Brain pericyte (primary cell): ENCODE measurements at regions not wholly inside any gene's neighbourhood (a gene's known extent, or its start where the extent isn't known, plus 50 kb on each side); places are given as distances from the start of the nearest gene placed in this dataset.

ENCODE experiments used
- DNase-seq: peaks from one replicate; pipeline ENCODE4 v3.0.0-alpha.2; 2012; ENCODE audit warnings: low read depth, low spot score

GRCh38 chr3:132236701-132237651, 80.2 kb upstream of the ACP3 start:
- DNase-seq: no peak

GRCh38 chr3:132237652-132238032, 79.6 kb upstream of the ACP3 start:
- DNase-seq: no peak

DNA sequence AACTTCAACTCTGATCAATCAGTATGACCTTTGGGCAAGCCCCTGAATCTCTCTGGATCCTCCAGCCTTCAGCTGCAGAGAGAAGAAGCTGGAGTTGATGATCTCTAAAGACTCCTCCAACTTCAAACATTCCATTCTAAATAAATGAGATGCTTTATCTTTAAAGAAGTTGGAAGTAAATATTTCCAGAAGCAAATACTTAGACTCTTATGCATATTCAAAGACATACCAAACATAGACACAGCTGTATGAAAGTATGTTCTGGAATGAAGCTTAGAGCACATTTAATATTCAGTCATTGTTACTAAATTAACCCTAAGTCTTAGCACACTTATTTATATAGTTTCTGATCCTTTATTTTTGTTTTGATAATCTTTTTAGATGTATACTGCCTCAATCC, 77.6 kb upstream of the ACP3 start:
- no peak for DNase-seq

DNA sequence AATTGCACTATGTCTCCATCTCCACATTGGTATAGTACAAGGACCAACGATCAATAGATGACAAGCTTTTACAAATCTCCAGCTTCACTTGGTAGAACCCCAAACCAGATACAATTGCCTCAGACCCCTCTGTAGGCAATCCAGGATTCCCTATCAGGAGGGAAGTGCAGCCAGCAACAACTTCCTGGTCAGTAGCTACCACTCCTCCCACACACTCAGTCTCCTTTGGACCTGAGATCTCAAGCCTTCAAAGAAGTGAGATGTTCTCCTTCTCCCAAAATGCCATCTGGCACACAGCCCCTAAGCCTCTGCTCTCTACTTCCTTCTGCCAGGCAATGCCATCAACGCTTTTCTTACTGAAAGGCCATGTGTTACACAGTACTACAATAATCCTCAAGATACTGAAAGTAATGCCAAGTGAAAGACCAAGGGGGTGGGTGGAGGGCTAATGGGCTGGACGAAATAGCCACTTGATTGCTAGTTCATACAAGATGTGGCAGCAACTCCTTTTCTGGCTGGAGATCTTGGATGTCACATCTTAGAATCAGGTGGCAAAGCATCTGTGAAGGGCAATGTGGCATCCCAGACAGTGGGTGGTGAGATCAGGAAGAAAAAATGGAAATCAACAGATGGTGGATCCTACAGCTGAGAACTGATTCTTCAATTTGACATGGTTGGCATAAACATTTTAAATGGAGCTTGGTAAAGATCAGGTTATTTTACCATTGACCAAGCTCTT, 75.3 kb upstream of the ACP3 start:
- no peak for DNase-seq

DNA sequence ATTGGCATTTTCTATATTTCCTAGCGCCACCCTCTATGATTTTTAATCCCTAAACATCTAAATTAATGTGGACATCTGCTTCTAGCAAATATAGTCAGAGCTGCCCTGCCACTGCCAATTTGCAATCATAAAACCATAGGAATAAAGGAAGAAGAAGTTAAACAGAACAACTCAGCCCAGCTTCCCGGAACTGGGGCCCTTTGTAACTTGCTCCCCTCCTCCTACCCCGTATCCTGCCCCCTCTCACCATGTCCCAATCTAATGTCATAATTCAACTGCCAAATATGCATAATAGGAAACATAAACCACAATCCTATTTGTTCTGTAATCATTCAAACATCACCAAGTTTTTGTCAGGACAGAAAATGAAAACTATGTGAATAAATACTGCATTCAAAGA, 74.4 kb upstream of the ACP3 start:
- DNase-seq: no peak

GRCh38 chr3:132245552-132246142, 71.6 kb upstream of the ACP3 start:
- DNase-seq: no peak

- DNase-seq: no peak
These were observed 71.0 kb upstream of the ACP3 start for GRCh38 chr3:132246212-132246611.

DNA sequence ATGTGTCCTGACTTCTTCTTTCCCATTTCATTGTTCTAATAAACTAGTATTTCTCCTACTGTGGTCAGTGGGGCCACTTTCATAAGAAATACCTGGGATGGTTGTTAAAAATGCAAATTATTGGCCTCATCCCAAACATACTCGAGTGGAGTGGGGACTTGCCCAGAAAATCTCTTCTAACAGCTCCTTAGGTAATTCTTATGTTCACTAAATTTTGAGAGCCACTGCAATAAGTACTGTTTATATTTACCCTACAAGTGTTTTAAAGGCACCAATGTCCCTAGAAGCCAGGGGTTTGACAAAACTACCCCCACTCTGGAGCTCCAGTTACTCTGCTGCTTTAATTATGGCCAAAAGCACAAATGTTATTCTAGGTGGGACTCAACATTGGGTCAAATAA, 70.0 kb upstream of the ACP3 start:
- no peak for DNase-seq

DNA sequence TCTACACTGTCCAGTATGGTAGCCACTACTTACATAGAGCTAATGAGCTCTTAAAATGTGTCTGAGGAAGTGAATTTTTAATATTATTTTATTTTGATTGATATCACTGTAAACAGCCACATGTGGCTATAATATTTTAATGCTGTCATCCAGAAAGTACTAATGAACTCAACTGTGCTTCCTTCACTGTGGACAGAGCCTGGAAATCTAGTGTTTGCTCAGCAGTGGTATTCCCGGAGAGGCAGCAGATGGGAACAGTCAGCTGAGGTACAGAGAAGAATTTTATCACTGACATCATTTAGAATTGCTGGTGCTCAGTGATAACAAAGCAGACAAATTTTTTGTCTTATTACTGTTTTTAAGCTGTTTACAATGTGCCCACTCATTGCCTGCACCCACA, 68.7 kb upstream of the ACP3 start:
- DNase-seq: no peak

DNA sequence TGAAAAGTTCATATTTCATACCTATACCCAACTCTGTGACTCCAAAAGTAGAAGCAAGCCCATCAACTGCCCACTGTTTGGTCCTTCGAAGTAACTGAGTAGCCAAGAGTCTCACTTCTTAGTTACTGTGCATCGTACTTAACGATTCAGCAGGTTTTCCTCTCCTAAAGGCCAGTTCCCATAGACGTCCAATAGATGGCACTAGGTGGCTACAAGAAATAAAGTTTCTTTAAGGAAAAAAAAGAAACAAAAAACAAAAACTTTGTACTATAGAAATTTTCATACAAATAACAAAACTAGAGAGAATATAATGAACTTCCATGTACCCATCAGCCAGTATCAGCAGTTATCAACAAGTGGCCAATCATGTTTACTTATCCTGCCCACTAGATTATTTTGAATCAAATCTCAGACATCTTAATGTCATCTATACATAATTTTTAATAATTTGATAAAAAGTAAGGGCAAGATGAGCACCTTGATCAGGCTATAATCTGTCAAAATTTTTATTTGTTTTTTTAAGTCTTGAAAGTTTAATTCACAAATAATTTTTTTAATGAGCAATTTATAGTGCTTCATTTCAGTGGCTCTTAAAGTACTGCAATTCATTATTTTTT, 63.8 kb upstream of the ACP3 start:
- peak; percentile 17 for DNase-seq

GRCh38 chr3:132254076-132254755, 63.0 kb upstream of the ACP3 start:
- no peak for DNase-seq

GRCh38 chr3:132255041-132255745, 62.0 kb upstream of the ACP3 start:
- DNase-seq: no peak

DNA sequence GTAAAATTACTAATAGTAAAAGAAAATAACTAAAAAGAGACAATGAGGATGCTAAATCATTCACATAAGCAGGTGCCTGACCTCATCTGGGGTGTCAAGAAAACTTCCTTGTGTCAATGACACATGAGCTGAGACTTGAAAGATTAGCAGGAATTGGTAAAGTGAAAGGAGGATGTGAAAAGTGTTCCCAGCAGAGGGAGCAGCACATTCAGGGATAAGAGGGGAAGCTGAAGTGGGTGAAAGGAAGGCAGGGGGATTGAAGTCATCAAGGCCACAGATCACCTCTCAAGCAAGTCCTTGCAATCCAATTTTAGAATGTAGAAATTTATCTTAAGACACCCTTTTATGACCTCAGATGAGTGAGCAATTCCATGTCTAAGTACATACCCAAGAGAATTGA, 60.2 kb upstream of the ACP3 start:
- DNase-seq: no peak

GRCh38 chr3:132261506-132261905, 55.7 kb upstream of the ACP3 start:
- DNase-seq: no peak

GRCh38 chr3:132262305-132262704, 54.9 kb upstream of the ACP3 start:
- no peak for DNase-seq

GRCh38 chr3:132262956-132263355, 54.3 kb upstream of the ACP3 start:
- no peak for DNase-seq

DNA sequence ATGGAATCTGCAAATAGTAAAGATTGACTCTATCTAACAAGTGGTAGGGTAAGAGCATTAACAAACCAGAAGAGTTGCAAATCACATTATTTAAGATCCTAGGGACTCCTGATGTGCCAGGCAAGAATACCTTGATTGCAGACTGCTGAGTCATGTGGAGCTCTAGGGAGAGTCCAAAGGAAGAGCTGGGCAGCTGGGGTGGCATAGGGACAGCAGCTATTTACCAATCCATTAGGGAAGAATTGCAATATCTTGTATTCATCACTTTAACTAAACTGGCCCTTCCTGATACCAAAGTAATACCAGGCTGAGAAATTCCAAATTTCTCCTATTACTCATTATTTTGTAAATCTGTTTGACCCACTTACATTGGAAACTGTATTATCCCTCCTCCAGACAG, 52.2 kb upstream of the ACP3 start:
- DNase-seq: no peak

- DNase-seq: no peak
These were observed 51.7 kb upstream of the ACP3 start for GRCh38 chr3:132265488-132265887.

GRCh38 chr3:132267391-132267993, 49.7 kb upstream of the ACP3 start:
- DNase-seq: no peak
